ENCODE measurements at regions not wholly inside any gene's neighbourhood (a gene's known extent, or its start where the extent isn't known, plus 50 kb on each side); places are given as distances from the start of the nearest gene placed in this dataset.

DNA sequence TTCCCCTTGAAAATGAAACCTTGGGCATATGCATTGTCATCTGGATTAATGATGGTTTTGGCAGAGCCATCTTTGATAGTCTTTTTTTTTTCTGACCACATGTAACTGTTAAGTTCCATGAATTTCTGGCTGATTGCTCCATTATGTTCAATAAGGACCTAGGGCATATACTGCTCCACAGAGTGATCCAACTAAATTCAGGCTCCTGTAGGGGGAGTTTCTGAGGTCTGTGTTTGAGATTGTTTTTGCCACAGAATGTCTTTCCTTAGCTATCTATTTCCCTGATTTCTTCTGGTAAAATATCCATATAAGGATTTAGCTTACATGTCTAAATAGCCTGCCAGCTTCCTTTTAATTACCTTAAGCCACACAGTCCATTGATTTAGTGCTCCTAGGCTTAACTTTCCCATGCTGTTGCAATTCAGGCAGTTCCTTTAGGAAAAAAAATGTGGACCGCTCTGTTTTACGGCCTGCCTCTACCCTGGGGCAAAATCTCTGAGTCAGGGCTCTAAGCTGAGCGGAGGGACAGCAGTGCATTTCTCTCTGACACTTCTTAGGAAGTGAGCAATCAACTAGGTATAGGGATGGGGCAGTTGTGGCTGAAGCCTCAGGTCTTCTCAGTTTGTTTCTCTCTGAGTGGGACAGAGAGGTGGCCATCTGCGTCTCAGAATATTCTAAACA lies 796.2 kb downstream of the NR2F2 start:
- no peaks in the 10 kb centered on the region for H3K9me3 ChIP-seq (replicated peaks in 1 of 2; ENCODE audit: control insufficient read depth in 2 of 2, insufficient read depth in 1 of 2, low read depth in 1 of 2, low read length in 2 of 2)
- no peak overlapping the region for H3K4me2 ChIP-seq (ENCODE audit: insufficient read depth, low read length, poor library complexity, severe bottlenecking)
- no peak overlapping the region for H3K18ac ChIP-seq (ENCODE audit: low read length)
- no peaks in the 10 kb centered on the region for H3K4me1 ChIP-seq (ENCODE audit: control insufficient read depth in 2 of 2, insufficient read depth in 1 of 2, low read depth in 1 of 2, low read length in 2 of 2)
- H2AK5ac ChIP-seq (ENCODE audit: low read depth, low read length) = no peak overlapping the region
- no peak overlapping the region for H3K4ac ChIP-seq (ENCODE audit: low read length)
- DNase-seq (ENCODE audit: low spot score) = no peak
- H4K8ac ChIP-seq (ENCODE audit: low read depth, low read length) = no peak overlapping the region
- H2BK5ac ChIP-seq (ENCODE audit: low read length) = no peak overlapping the region
- H3K27me3 ChIP-seq (ENCODE audit: control insufficient read depth in 3 of 3, insufficient read depth in 3 of 3, low read depth in 1 of 3, low read length in 3 of 3) = no peaks in the 10 kb centered on the region
- H3K14ac ChIP-seq (ENCODE audit: low read length) = no peak overlapping the region
- H3K79me1 ChIP-seq (ENCODE audit: low read depth, low read length) = no peaks in the 10 kb centered on the region
- no peak overlapping the region for H3K4me3 ChIP-seq (ENCODE audit: low read length in 2 of 2)
- no peak overlapping the region for H2BK120ac ChIP-seq (ENCODE audit: low read depth, low read length)
- no peak overlapping the region for H2BK12ac ChIP-seq (ENCODE audit: low read length)
- H4K91ac ChIP-seq (ENCODE audit: low read depth, low read length, poor library complexity) = no peak overlapping the region
- no peak overlapping the region for H3K23ac ChIP-seq (ENCODE audit: low read depth, low read length, poor library complexity)
- no peaks in the 10 kb centered on the region for H3K36me3 ChIP-seq (replicated peaks in 1 of 2; ENCODE audit: control insufficient read depth in 2 of 2, insufficient read depth in 2 of 2, low read length in 2 of 2)
- no peak overlapping the region for H2BK15ac ChIP-seq (ENCODE audit: low read length)
- H3K9ac ChIP-seq (ENCODE audit: low read depth, low read length, poor library complexity) = no peak overlapping the region
- no CpG with 5 or more reads among the region's 4 CpGs for WGBS, 2 donors (ENCODE audit: extremely low coverage in 2 of 2, insufficient read length in 2 of 2, insufficient replicate concordance in 1 of 2)
- peak overlapping the region; percentile 34 for H2AFZ ChIP-seq (ENCODE audit: low read length)
- H3K27ac ChIP-seq (replicated peaks; ENCODE audit: low read length) = no peak overlapping the region

DNA sequence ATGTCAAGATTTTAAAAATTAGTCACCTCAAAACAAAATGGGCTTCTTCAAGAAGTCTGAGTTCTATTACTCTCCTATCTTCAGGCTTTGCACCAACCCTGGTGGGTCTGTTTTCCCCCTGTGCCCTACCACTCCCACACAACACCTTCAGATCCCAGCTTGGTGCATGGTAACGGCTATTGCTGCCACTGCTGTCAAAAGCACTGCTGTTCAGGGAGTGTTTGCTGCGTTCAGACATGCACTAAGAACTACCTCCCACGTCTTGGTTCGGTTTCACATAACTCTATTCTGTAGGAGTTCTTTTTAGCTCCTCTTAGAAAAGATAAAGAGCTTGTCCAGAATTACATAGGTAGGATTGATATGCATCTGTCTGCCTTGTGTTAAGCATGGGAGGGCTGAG lies 799.2 kb downstream of the NR2F2 start:
- H3K9me3 ChIP-seq (replicated peaks in 1 of 2; ENCODE audit: control insufficient read depth in 2 of 2, insufficient read depth in 1 of 2, low read depth in 1 of 2, low read length in 2 of 2) = peaks cover 2 to 4% of the 10 kb centered on the region in 2 donors
- no peak overlapping the region for H2AK5ac ChIP-seq (ENCODE audit: low read depth, low read length)
- no peak overlapping the region for H3K4me2 ChIP-seq (ENCODE audit: insufficient read depth, low read length, poor library complexity, severe bottlenecking)
- no peaks in the 10 kb centered on the region for H3K79me1 ChIP-seq (ENCODE audit: low read depth, low read length)
- no peak overlapping the region for H3K9ac ChIP-seq (ENCODE audit: low read depth, low read length, poor library complexity)
- no peak overlapping the region for H3K18ac ChIP-seq (ENCODE audit: low read length)
- H3K4me3 ChIP-seq (ENCODE audit: low read length in 2 of 2) = no peak overlapping the region
- H4K8ac ChIP-seq (ENCODE audit: low read depth, low read length) = no peak overlapping the region
- H3K36me3 ChIP-seq (replicated peaks in 1 of 2; ENCODE audit: control insufficient read depth in 2 of 2, insufficient read depth in 2 of 2, low read length in 2 of 2) = no peaks in the 10 kb centered on the region
- no peak overlapping the region for H4K91ac ChIP-seq (ENCODE audit: low read depth, low read length, poor library complexity)
- no peak overlapping the region for H3K14ac ChIP-seq (ENCODE audit: low read length)
- H3K23ac ChIP-seq (ENCODE audit: low read depth, low read length, poor library complexity) = no peak overlapping the region
- no peak overlapping the region for H2BK5ac ChIP-seq (ENCODE audit: low read length)
- no peaks in the 10 kb centered on the region for H3K27me3 ChIP-seq (ENCODE audit: control insufficient read depth in 3 of 3, insufficient read depth in 3 of 3, low read depth in 1 of 3, low read length in 3 of 3)
- no peaks in the 10 kb centered on the region for H3K4me1 ChIP-seq (ENCODE audit: control insufficient read depth in 2 of 2, insufficient read depth in 1 of 2, low read depth in 1 of 2, low read length in 2 of 2)
- H2BK15ac ChIP-seq (ENCODE audit: low read length) = no peak overlapping the region
- H3K27ac ChIP-seq (replicated peaks; ENCODE audit: low read length) = peak overlapping the region; percentile 43
- H3K4ac ChIP-seq (ENCODE audit: low read length) = no peak overlapping the region
- H2BK120ac ChIP-seq (ENCODE audit: low read depth, low read length) = no peak overlapping the region
- no CpG with 5 or more reads among the region's 4 CpGs for WGBS, 2 donors (ENCODE audit: extremely low coverage in 2 of 2, insufficient read length in 2 of 2, insufficient replicate concordance in 1 of 2)
- no peak overlapping the region for H2BK12ac ChIP-seq (ENCODE audit: low read length)
- DNase-seq (ENCODE audit: low spot score) = no peak
- H2AFZ ChIP-seq (ENCODE audit: low read length) = no peak overlapping the region

DNA sequence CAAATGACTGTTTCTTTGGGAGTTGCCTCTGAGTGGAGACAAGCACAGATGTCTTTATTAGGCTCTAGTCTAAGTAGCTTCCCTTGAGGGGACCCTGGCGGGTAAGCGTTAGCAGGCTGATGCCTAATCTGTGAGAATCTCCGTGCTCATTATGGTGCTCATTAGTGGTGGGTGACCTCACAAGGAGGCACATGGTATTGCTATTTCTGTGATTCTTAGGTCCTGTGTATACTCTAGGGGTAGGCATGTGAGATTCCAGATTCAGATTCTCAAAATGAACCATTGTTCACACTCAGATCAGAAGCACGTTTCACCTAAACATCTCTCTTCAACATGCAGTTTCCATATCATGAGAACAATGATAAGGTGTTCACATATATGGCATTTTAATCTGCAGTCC lies 809.7 kb downstream of the NR2F2 start:
- no peak overlapping the region for H3K4ac ChIP-seq (ENCODE audit: low read length)
- WGBS, 2 donors (ENCODE audit: extremely low coverage in 2 of 2, insufficient read length in 2 of 2, insufficient replicate concordance in 1 of 2) = no CpG with 5 or more reads among the region's 4 CpGs
- no peaks in the 10 kb centered on the region for H3K36me3 ChIP-seq (replicated peaks in 1 of 2; ENCODE audit: control insufficient read depth in 2 of 2, insufficient read depth in 2 of 2, low read length in 2 of 2)
- H3K79me1 ChIP-seq (ENCODE audit: low read depth, low read length) = no peaks in the 10 kb centered on the region
- H3K14ac ChIP-seq (ENCODE audit: low read length) = no peak overlapping the region
- no peak overlapping the region for H3K4me3 ChIP-seq (ENCODE audit: low read length in 2 of 2)
- H3K4me1 ChIP-seq (ENCODE audit: control insufficient read depth in 2 of 2, insufficient read depth in 1 of 2, low read depth in 1 of 2, low read length in 2 of 2) = peaks cover 8 to 13% of the 10 kb centered on the region in 2 donors
- peaks cover 0 to 2% of the 10 kb centered on the region in 2 donors for H3K9me3 ChIP-seq (replicated peaks in 1 of 2; ENCODE audit: control insufficient read depth in 2 of 2, insufficient read depth in 1 of 2, low read depth in 1 of 2, low read length in 2 of 2)
- H3K18ac ChIP-seq (ENCODE audit: low read length) = no peak overlapping the region
- no peaks in the 10 kb centered on the region for H3K27me3 ChIP-seq (ENCODE audit: control insufficient read depth in 3 of 3, insufficient read depth in 3 of 3, low read depth in 1 of 3, low read length in 3 of 3)
- no peak overlapping the region for H3K9ac ChIP-seq (ENCODE audit: low read depth, low read length, poor library complexity)
- no peak overlapping the region for H2BK5ac ChIP-seq (ENCODE audit: low read length)
- no peak overlapping the region for H2BK120ac ChIP-seq (ENCODE audit: low read depth, low read length)
- H3K27ac ChIP-seq (replicated peaks; ENCODE audit: low read length) = no peak overlapping the region
- no peak overlapping the region for H2AFZ ChIP-seq (ENCODE audit: low read length)
- no peak overlapping the region for H3K23ac ChIP-seq (ENCODE audit: low read depth, low read length, poor library complexity)
- no peak overlapping the region for H2AK5ac ChIP-seq (ENCODE audit: low read depth, low read length)
- peak; percentile 9 for DNase-seq (ENCODE audit: low spot score)
- H2BK15ac ChIP-seq (ENCODE audit: low read length) = no peak overlapping the region
- H3K4me2 ChIP-seq (ENCODE audit: insufficient read depth, low read length, poor library complexity, severe bottlenecking) = no peak overlapping the region
- H4K91ac ChIP-seq (ENCODE audit: low read depth, low read length, poor library complexity) = no peak overlapping the region
- H4K8ac ChIP-seq (ENCODE audit: low read depth, low read length) = no peak overlapping the region
- no peak overlapping the region for H2BK12ac ChIP-seq (ENCODE audit: low read length)

DNA sequence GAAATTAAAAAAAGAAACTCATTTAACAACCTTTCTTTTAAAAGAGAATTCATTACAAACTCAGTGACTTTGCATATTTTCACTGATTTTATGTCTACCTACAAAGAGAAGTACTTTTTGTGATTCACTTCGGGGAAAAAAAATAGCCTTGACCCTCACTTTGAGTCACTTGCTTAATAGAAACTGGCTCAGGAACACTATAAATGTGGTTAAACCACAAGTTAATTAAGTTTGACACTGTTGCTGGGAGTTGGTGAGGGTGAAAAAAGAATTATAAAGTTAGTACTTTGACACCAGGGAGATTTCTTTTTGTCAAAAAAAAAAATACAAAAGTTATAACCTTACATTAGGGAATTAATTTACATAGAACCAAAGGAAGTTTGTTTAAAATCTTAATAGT lies 810.9 kb downstream of the NR2F2 start:
- DNase-seq (ENCODE audit: low spot score) = no peak
- no peaks in the 10 kb centered on the region for H3K79me1 ChIP-seq (ENCODE audit: low read depth, low read length)
- no peak overlapping the region for H2BK15ac ChIP-seq (ENCODE audit: low read length)
- H3K14ac ChIP-seq (ENCODE audit: low read length) = no peak overlapping the region
- H3K4me2 ChIP-seq (ENCODE audit: insufficient read depth, low read length, poor library complexity, severe bottlenecking) = no peak overlapping the region
- no peak overlapping the region for H2BK5ac ChIP-seq (ENCODE audit: low read length)
- H4K91ac ChIP-seq (ENCODE audit: low read depth, low read length, poor library complexity) = no peak overlapping the region
- no peak overlapping the region for H3K18ac ChIP-seq (ENCODE audit: low read length)
- no peak overlapping the region for H3K23ac ChIP-seq (ENCODE audit: low read depth, low read length, poor library complexity)
- H2AK5ac ChIP-seq (ENCODE audit: low read depth, low read length) = no peak overlapping the region
- H3K36me3 ChIP-seq (replicated peaks in 1 of 2; ENCODE audit: control insufficient read depth in 2 of 2, insufficient read depth in 2 of 2, low read length in 2 of 2) = no peaks in the 10 kb centered on the region
- no peak overlapping the region for H3K4me3 ChIP-seq (ENCODE audit: low read length in 2 of 2)
- H2BK12ac ChIP-seq (ENCODE audit: low read length) = no peak overlapping the region
- H3K4ac ChIP-seq (ENCODE audit: low read length) = no peak overlapping the region
- peaks cover 3 to 6% of the 10 kb centered on the region in 2 donors for H3K9me3 ChIP-seq (replicated peaks in 1 of 2; ENCODE audit: control insufficient read depth in 2 of 2, insufficient read depth in 1 of 2, low read depth in 1 of 2, low read length in 2 of 2)
- no peak overlapping the region for H4K8ac ChIP-seq (ENCODE audit: low read depth, low read length)
- WGBS, 2 donors (ENCODE audit: extremely low coverage in 2 of 2, insufficient read length in 2 of 2, insufficient replicate concordance in 1 of 2) = no CpG with 5 or more reads among the region's 1 CpG
- no peaks in the 10 kb centered on the region for H3K27me3 ChIP-seq (ENCODE audit: control insufficient read depth in 3 of 3, insufficient read depth in 3 of 3, low read depth in 1 of 3, low read length in 3 of 3)
- H2BK120ac ChIP-seq (ENCODE audit: low read depth, low read length) = no peak overlapping the region
- H3K9ac ChIP-seq (ENCODE audit: low read depth, low read length, poor library complexity) = no peak overlapping the region
- H3K27ac ChIP-seq (replicated peaks; ENCODE audit: low read length) = no peak overlapping the region
- peaks cover 8 to 18% of the 10 kb centered on the region in 2 donors for H3K4me1 ChIP-seq (ENCODE audit: control insufficient read depth in 2 of 2, insufficient read depth in 1 of 2, low read depth in 1 of 2, low read length in 2 of 2)
- H2AFZ ChIP-seq (ENCODE audit: low read length) = no peak overlapping the region
